ENCODE measurements at regions not wholly inside any gene's neighbourhood (a gene's known extent, or its start where the extent isn't known, plus 50 kb on each side); places are given as distances from the start of the nearest gene placed in this dataset.

GRCh38 chr5:56443826-56444225, 210.7 kb upstream of the ANKRD55 start:
- Histone ChIP-seq H3K36me3 (ENCODE audit: insufficient read depth, low read length) (no peaks in the 10 kb centered on the region), H3K27ac (ENCODE audit: low read length) (no peak overlapping the region), H3F3A (ENCODE audit: insufficient read depth, low read length, poor library complexity, severe bottlenecking) (no peaks in the 10 kb centered on the region), H3K4me2 (ENCODE audit: low read length) (no peak overlapping the region), H3K9ac (ENCODE audit: low read length) (no peak overlapping the region), H3K79me2 (replicated peaks; ENCODE audit: insufficient read depth, low read length) (no peaks in the 10 kb centered on the region), H3K4me3 (ENCODE audit: low read length) (no peak overlapping the region), H3K9me2 (ENCODE audit: insufficient read depth, low read length) (no peaks in the 10 kb centered on the region), H4K20me1 (ENCODE audit: insufficient read depth) (no peaks in the 10 kb centered on the region), H3K9me3 (ENCODE audit: low read length) (no peaks in the 10 kb centered on the region), H3K27me3 (ENCODE audit: insufficient read depth, low read depth, low read length) (no peaks in the 10 kb centered on the region), H2AFZ (ENCODE audit: low read depth, low read length) (no peak overlapping the region)
- TF ChIP-seq SMC3 (conservative IDR thresholded peaks at IDR 0.05; ENCODE audit: poor library complexity), result no peak
- no peak for TF ChIP-seq EP300 (conservative IDR thresholded peaks at IDR 0.05; ENCODE audit: poor library complexity, severe bottlenecking)
- TF ChIP-seq TAF1 (IDR thresholded peaks at IDR 0.05; ENCODE audit: low read depth), result no peak

GRCh38 chr5:56440871-56441740, 208.0 kb upstream of the ANKRD55 start:
- H2AFZ ChIP-seq (ENCODE audit: low read depth, low read length), result no peak overlapping the region
- no peaks in the 10 kb centered on the region for H3K36me3 ChIP-seq (ENCODE audit: insufficient read depth, low read length)
- H3K4me2 ChIP-seq (ENCODE audit: low read length), result no peak overlapping the region
- no peaks in the 10 kb centered on the region for H3K9me3 ChIP-seq (ENCODE audit: low read length)
- H4K20me1 ChIP-seq (ENCODE audit: insufficient read depth), result no peaks in the 10 kb centered on the region
- H3K4me3 ChIP-seq (ENCODE audit: low read length), result peak overlapping the region; percentile 18
- no peaks in the 10 kb centered on the region for H3K79me2 ChIP-seq (replicated peaks; ENCODE audit: insufficient read depth, low read length)
- no peaks in the 10 kb centered on the region for H3K9me2 ChIP-seq (ENCODE audit: insufficient read depth, low read length)
- no peaks in the 10 kb centered on the region for H3K27me3 ChIP-seq (ENCODE audit: insufficient read depth, low read depth, low read length)
- H3K27ac ChIP-seq (ENCODE audit: low read length), result peak overlapping the region; percentile 41
- no peaks in the 10 kb centered on the region for H3F3A ChIP-seq (ENCODE audit: insufficient read depth, low read length, poor library complexity, severe bottlenecking)
- no peak overlapping the region for H3K9ac ChIP-seq (ENCODE audit: low read length)
- TF ChIP-seq POLR2AphosphoS5 (IDR thresholded peaks at IDR 0.05), result peak; percentile 71
- peak; percentile 78 for TF ChIP-seq EP300 (conservative IDR thresholded peaks at IDR 0.05; ENCODE audit: poor library complexity, severe bottlenecking)
- peak; percentile 82 for TF ChIP-seq REST (IDR thresholded peaks at IDR 0.05; ENCODE audit: borderline replicate concordance)
- no peak for TF ChIP-seq TAF1 (IDR thresholded peaks at IDR 0.05; ENCODE audit: low read depth)

- Histone ChIP-seq H3K36me3 (ENCODE audit: insufficient read depth, low read length) (no peaks in the 10 kb centered on the region), H3K9me3 (ENCODE audit: low read length) (no peaks in the 10 kb centered on the region), H2AFZ (ENCODE audit: low read depth, low read length) (no peak overlapping the region), H3K4me3 (ENCODE audit: low read length) (no peak overlapping the region), H3K4me2 (ENCODE audit: low read length) (no peak overlapping the region), H3F3A (ENCODE audit: insufficient read depth, low read length, poor library complexity, severe bottlenecking) (no peaks in the 10 kb centered on the region), H3K27ac (ENCODE audit: low read length) (no peak overlapping the region), H4K20me1 (ENCODE audit: insufficient read depth) (no peaks in the 10 kb centered on the region), H3K79me2 (replicated peaks; ENCODE audit: insufficient read depth, low read length) (no peaks in the 10 kb centered on the region), H3K9me2 (ENCODE audit: insufficient read depth, low read length) (no peaks in the 10 kb centered on the region), H3K27me3 (ENCODE audit: insufficient read depth, low read depth, low read length) (no peaks in the 10 kb centered on the region), H3K9ac (ENCODE audit: low read length) (no peak overlapping the region)
- TF ChIP-seq CTCF (IDR thresholded peaks at IDR 0.05; ENCODE audit: poor library complexity, severe bottlenecking) (no peak), MXI1 (conservative IDR thresholded peaks at IDR 0.05; ENCODE audit: poor library complexity, severe bottlenecking) (no peak), RAD21 (conservative IDR thresholded peaks at IDR 0.05) (no peak), REST (IDR thresholded peaks at IDR 0.05; ENCODE audit: borderline replicate concordance) (no peak), EZH2 (IDR thresholded peaks at IDR 0.05; ENCODE audit: borderline replicate concordance, insufficient read depth, low read length, poor library complexity, severe bottlenecking) (no peak), SMC3 (conservative IDR thresholded peaks at IDR 0.05; ENCODE audit: poor library complexity) (no peak), POLR2AphosphoS5 (IDR thresholded peaks at IDR 0.05) (no peak)
These were observed 201.9 kb upstream of the ANKRD55 start for GRCh38 chr5:56434986-56435385.
